Transverse colon (tissue), 4 donors: ENCODE measurements at regions not wholly inside any gene's neighbourhood (a gene's known extent, or its start where the extent isn't known, plus 50 kb on each side); places are given as distances from the start of the nearest gene placed in this dataset.

Experiments
- DNase-seq: peaks from one replicate; pipeline ENCODE4 v3.0.0-alpha.2; 2019
- H3K27ac ChIP-seq, 4 donors: fragments of 200-600 bp; sonication (generic); 2 replicates each; pipeline ENCODE4 v1.5.1; 2016 to 2018; ENCODE audit warnings: inconsistent platforms in 4 of 4
- H3K27me3 ChIP-seq: fragments of 200-600 bp; sonication (generic); 2 replicates; pipeline ENCODE4 v1.5.1; 2017; ENCODE audit warnings: inconsistent platforms
- H3K36me3 ChIP-seq, 4 donors: fragments of 200-600 bp; sonication (generic); 2 replicates each; pipeline ENCODE4 v1.5.1; 2017 to 2019; ENCODE audit warnings: inconsistent platforms in 4 of 4
- H3K4me1 ChIP-seq, 4 donors: fragments of 200-600 bp; sonication (generic); 2 replicates each; pipeline ENCODE4 v1.5.1; 2017 to 2020; ENCODE audit warnings: inconsistent platforms in 4 of 4
- H3K4me3 ChIP-seq, 4 donors: fragments of 200-600 bp; sonication (generic); 1 replicate in 1 of 4; 2 replicates in 3 of 4; pipeline versions ENCODE4 v1.5.1 to v1.6.1; 2017 to 2019; ENCODE audit warnings: inconsistent platforms in 4 of 4
- H3K9me3 ChIP-seq, 2 donors: fragments of 200-600 bp; sonication (generic); 2 replicates each; pipeline ENCODE4 v1.5.1; 2017 to 2019; ENCODE audit warnings: inconsistent platforms in 2 of 2
- EP300 ChIP-seq: sonication (generic); formaldehyde crosslinking; IDR thresholded peaks from one replicate; pipeline ENCODE4 v1.6.1; 2017; ENCODE audit warnings: antibody characterized with exemption, low read depth
- POLR2A ChIP-seq: fragments of 450-650 bp; IDR thresholded peaks from one replicate; pipeline ENCODE4 v1.6.1; 2016; ENCODE audit warnings: antibody characterized with exemption, mild to moderate bottlenecking, moderate library complexity
- POLR2AphosphoS5 ChIP-seq, 3 donors: sonication (generic); formaldehyde crosslinking; IDR thresholded peaks; one replicate each; pipeline ENCODE4 v1.6.1; 2016; ENCODE audit warnings: antibody characterized with exemption in 3 of 3
- WGBS, 2 donors: methylation state at CpG; one replicate each; pipeline ENCODE4 v1.1.5; 2018; ENCODE audit warnings: low coverage in 1 of 2; 5-methylcytosine and 5-hydroxymethylcytosine counted together
- in situ Hi-C, 4 donors: fragments of 200-750 bp; cut with MboI; loops; one replicate each; pipeline versions ENCODE4 v1.15.0 to v1.15.1; 2017; ENCODE audit warnings: low sequenced_read_pairs in 3 of 4, low pct_ligation_motif_present in 1 of 4, low pct_unique_long_range_greater_than_20kb in 1 of 4
- intact Hi-C: fragments of 100-400 bp; cut with DNase I; formaldehyde crosslinking; loops from one replicate; pipeline ENCODE4 v1.15.1; 2023; ENCODE audit warnings: low total_unique reads
- TF ChIP-seq, protein P1 (sequence below), 5 experiments: fragments of 200-600 bp in 3 of 5; fragments of 450-650 bp in 2 of 5; sonication (generic) in 3 of 5; IDR thresholded peaks; 1 replicate in 2 of 5; 2 replicates in 3 of 5; pipeline ENCODE4 v1.5.1; 2016 to 2017; ENCODE audit warnings: antibody characterized with exemption in 5 of 5, inconsistent platforms in 3 of 5, mild to moderate bottlenecking in 2 of 5, moderate library complexity in 1 of 5

DNA sequence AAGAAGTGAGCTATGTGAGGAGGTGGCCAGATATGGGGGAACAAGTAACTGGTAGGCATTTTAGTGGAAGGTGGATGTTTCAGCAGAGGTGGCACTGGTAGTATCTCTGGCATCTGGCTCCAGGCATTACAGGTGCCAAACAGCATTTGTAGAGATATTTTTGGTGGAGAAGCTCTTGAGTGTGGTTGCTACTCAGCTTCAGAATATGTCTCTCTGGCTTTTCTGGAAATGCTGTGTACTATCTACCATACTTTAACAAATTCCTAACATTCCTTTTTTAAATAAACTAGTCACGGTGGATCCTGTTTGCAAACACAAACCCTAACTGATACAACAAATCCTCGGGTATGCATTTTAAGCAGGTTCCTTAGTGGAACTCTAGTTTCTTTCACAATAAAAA is 128.0 kb downstream of the BARX2 start:
- WGBS, 2 donors: 50 to 51% methylated on average over 2 of the region's 2 CpGs
- Histone ChIP-seq H3K27ac (no peak overlapping the region), H3K4me1 (no peaks in the 10 kb centered on the region), H3K4me3 (no peak overlapping the region), H3K9me3 (no peaks in the 10 kb centered on the region), H3K27me3 (no peaks in the 10 kb centered on the region), H3K36me3 (no peaks in the 10 kb centered on the region)
- DNase-seq: no peak
- in situ Hi-C loops (no loop called here), intact Hi-C loops (no loop called here)
- TF ChIP-seq, protein P1, sequence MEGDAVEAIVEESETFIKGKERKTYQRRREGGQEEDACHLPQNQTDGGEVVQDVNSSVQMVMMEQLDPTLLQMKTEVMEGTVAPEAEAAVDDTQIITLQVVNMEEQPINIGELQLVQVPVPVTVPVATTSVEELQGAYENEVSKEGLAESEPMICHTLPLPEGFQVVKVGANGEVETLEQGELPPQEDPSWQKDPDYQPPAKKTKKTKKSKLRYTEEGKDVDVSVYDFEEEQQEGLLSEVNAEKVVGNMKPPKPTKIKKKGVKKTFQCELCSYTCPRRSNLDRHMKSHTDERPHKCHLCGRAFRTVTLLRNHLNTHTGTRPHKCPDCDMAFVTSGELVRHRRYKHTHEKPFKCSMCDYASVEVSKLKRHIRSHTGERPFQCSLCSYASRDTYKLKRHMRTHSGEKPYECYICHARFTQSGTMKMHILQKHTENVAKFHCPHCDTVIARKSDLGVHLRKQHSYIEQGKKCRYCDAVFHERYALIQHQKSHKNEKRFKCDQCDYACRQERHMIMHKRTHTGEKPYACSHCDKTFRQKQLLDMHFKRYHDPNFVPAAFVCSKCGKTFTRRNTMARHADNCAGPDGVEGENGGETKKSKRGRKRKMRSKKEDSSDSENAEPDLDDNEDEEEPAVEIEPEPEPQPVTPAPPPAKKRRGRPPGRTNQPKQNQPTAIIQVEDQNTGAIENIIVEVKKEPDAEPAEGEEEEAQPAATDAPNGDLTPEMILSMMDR (IDR thresholded peaks at IDR 0.05): no peak

DNA sequence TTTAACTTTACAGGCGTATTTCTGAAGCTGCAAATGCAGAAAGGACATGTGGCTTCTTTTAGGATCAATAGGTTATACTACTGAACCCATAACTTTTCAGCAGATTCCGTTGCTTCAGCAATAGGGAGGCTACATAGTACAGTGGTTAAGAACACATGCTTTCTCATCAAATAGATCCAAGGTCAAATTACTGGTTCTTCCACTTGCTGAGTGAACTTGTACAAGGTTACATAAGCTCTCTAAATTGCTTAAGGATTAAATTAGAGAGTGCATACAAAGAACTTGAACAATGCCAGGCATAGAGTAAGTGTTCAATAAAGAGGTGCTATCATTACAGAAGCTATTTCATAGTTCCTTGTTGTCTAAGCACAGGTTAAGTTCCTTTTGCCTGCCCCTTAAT is 129.6 kb downstream of the BARX2 start:
- WGBS, 2 donors: 60 to 61% methylated on average over 2 of the region's 2 CpGs
- no peaks in the 10 kb centered on the region for H3K9me3 ChIP-seq
- no peaks in the 10 kb centered on the region for H3K36me3 ChIP-seq
- no peak overlapping the region for H3K4me3 ChIP-seq
- in situ Hi-C loops: no loop called here
- intact Hi-C loops: no loop called here
- no peak overlapping the region for H3K27ac ChIP-seq
- TF ChIP-seq, protein P1 (IDR thresholded peaks at IDR 0.05): no peak
- TF ChIP-seq EP300 (no peak), POLR2AphosphoS5 (IDR thresholded peaks at IDR 0.05) (no peak), POLR2A (no peak)
- no peak for DNase-seq
- no peaks in the 10 kb centered on the region for H3K27me3 ChIP-seq
- no peaks in the 10 kb centered on the region for H3K4me1 ChIP-seq

DNA sequence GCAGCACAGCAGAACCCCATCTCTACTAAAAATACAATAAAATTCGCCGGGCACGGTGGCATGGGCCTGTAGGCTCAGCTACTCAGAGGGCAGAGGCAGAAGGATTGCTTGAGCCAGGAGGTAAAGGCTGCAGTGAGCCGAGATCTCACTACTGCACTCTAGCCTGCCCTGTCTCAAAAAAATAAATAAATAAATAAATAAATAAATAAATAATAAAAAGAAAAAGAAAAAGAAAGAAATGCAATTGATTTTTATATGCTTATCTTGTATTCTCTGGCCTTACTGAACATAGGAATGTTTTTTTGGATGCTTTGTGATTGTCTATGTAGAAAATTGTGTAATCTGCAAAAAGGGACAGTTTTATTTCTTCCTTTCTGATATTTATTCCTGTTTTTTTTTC is 132.5 kb downstream of the BARX2 start:
- H3K27me3 ChIP-seq: no peaks in the 10 kb centered on the region
- H3K4me1 ChIP-seq: no peaks in the 10 kb centered on the region
- intact Hi-C loops: no loop called here
- no peaks in the 10 kb centered on the region for H3K36me3 ChIP-seq
- no peaks in the 10 kb centered on the region for H3K9me3 ChIP-seq
- no peak for DNase-seq
- no peak overlapping the region for H3K4me3 ChIP-seq
- no peak overlapping the region for H3K27ac ChIP-seq
- in situ Hi-C loops: no loop called here
- 90% methylated on average over 4 of the region's 4 CpGs; no CpG with 5 or more reads in 1 of the 2 donors for WGBS, 2 donors
- TF ChIP-seq EP300: no peak
- no peak for TF ChIP-seq POLR2A
- TF ChIP-seq, protein P1 (IDR thresholded peaks at IDR 0.05): no peak
- TF ChIP-seq POLR2AphosphoS5 (IDR thresholded peaks at IDR 0.05): no peak

DNA sequence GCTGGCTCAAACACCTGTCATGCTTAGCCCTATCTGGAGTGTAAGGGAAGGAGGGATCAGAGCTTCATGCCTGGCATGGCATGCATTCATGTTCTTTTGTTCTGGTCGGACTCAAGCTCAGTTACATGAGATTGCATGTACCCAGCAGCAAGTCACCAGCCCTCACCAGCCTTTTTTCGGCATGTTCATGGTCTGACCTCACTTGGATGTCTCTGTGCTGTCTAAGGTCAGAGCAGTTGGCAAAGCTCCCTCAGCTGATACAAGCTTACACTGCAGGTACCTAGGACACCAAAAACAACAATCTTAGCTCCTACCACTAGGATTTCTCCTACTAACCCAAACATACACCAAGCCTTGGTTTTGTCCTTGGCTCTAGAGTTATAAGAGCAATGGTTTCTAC is 152.6 kb downstream of the BARX2 start:
- in situ Hi-C loops: no loop called here

More for the DNA sequence above, 152.6 kb downstream of the BARX2 start:
- no peak overlapping the region for H3K27ac ChIP-seq
- no peaks in the 10 kb centered on the region for H3K9me3 ChIP-seq
- H3K36me3 ChIP-seq: no peaks in the 10 kb centered on the region
- no peak overlapping the region for H3K4me3 ChIP-seq
- no peaks in the 10 kb centered on the region for H3K27me3 ChIP-seq
- H3K4me1 ChIP-seq: no peaks in the 10 kb centered on the region
- intact Hi-C loops: no loop called here
- no peak for DNase-seq
- 84% methylated on average over 2 of the region's 2 CpGs; no CpG with 5 or more reads in 1 of the 2 donors for WGBS, 2 donors
- TF ChIP-seq EP300: no peak
- TF ChIP-seq, protein P1 (IDR thresholded peaks at IDR 0.05): no peak
- TF ChIP-seq POLR2AphosphoS5 (IDR thresholded peaks at IDR 0.05): no peak
- TF ChIP-seq POLR2A: no peak
